BJ (cell line): ENCODE measurements at regions not wholly inside any gene's neighbourhood (a gene's known extent, or its start where the extent isn't known, plus 50 kb on each side); places are given as distances from the start of the nearest gene placed in this dataset.

Source experiments
- CTCF ChIA-PET: fragments of 350-600 bp; formaldehyde crosslinking; extraction: SDS; loops from one replicate; lab custom pipeline; 2021; ENCODE audit warnings: antibody characterized with exemption, inconsistent platforms; lab: Yijun Ruan, JAX
- POLR2A ChIA-PET: fragments of 300-600 bp; sonication (Branson Sonifier 250); formaldehyde crosslinking; extraction: SDS; loops from one replicate; lab custom pipeline; 2021; ENCODE audit warnings: antibody characterized with exemption; lab: Charles Lee
- DNase-seq: peaks from one replicate; pipeline ENCODE4 v3.0.0-alpha.2; 2011; ENCODE audit warnings: low read depth
- H3K27me3 ChIP-seq: 2 replicates; pipeline ENCODE4 v1.6.0; 2011; ENCODE audit warnings: low read length; ENCODE audit not compliant: control insufficient read depth, insufficient read depth
- H3K36me3 ChIP-seq: 2 replicates; pipeline ENCODE4 v1.5.1; 2011; ENCODE audit warnings: low read length; ENCODE audit not compliant: control insufficient read depth, insufficient read depth
- H3K4me3 ChIP-seq: 2 replicates; pipeline ENCODE4 v1.5.1; 2011; ENCODE audit warnings: low read depth, mild to moderate bottlenecking, control low read depth, low read length
- TF ChIP-seq, protein P1 (sequence below): IDR thresholded peaks from 2 replicates; pipeline ENCODE4 v1.5.1; 2011; ENCODE audit warnings: low read depth, mild to moderate bottlenecking, control low read depth, inconsistent platforms, low read length, moderate library complexity; ENCODE audit not compliant: insufficient read depth

- Histone ChIP-seq H3K36me3 (no peaks in the 10 kb centered on the region), H3K4me3 (no peak overlapping the region), H3K27me3 (no peaks in the 10 kb centered on the region; the same call in 1 of the 2 replicates)
- ChIA-PET POLR2A (no interaction called here), CTCF (no interaction called here)
- TF ChIP-seq, protein P1, sequence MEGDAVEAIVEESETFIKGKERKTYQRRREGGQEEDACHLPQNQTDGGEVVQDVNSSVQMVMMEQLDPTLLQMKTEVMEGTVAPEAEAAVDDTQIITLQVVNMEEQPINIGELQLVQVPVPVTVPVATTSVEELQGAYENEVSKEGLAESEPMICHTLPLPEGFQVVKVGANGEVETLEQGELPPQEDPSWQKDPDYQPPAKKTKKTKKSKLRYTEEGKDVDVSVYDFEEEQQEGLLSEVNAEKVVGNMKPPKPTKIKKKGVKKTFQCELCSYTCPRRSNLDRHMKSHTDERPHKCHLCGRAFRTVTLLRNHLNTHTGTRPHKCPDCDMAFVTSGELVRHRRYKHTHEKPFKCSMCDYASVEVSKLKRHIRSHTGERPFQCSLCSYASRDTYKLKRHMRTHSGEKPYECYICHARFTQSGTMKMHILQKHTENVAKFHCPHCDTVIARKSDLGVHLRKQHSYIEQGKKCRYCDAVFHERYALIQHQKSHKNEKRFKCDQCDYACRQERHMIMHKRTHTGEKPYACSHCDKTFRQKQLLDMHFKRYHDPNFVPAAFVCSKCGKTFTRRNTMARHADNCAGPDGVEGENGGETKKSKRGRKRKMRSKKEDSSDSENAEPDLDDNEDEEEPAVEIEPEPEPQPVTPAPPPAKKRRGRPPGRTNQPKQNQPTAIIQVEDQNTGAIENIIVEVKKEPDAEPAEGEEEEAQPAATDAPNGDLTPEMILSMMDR, result no peak
- no peak for DNase-seq
Measured at GRCh38 chr3:135456108-135456790, 509.3 kb upstream of the PPP2R3A start.

DNA sequence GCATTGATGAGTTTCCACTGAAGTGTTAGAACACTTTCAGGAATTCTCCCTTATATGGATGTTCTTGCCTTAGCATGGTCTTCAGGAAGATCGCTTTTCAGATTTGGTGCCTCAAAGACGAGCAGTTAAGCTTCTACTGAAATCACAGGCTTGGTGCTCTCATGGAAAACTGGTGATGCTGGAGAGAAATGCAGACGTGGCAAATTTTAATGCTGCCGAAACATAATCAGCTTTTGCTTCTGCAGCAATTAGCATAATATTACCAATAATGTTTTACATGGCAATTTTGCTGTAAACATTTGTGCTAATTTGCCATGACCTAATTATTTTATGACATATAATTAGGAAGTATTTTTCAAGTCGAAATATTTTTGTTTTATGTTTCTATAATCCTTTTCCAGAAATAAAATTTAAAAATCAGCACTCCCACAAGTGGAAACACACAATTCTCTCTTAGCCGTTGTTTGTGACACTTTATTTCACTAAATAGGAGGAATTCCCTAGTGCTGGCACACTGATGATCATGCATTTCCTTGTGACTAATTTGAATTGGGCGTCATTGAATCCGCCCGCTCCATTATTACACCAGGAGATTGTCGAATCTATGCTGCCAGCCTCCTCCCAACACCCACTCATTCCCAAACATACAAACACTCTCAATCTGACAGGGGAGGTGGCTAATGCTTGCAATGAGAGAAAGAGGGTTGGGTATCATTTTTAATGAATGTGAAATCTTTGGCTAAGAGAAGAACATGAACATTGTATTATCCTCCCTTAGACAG lies 506.8 kb upstream of the PPP2R3A start:
- ChIA-PET CTCF (no interaction called here), POLR2A (no interaction called here)
- Histone ChIP-seq H3K27me3 (no peaks in the 10 kb centered on the region; the same call in 1 of the 2 replicates), H3K4me3 (no peak overlapping the region), H3K36me3 (no peaks in the 10 kb centered on the region)
- DNase-seq, result no peak
- TF ChIP-seq, protein P1, result no peak

GRCh38 chr3:135460273-135460672 lies 505.3 kb upstream of the PPP2R3A start:
- Histone ChIP-seq H3K36me3 (no peaks in the 10 kb centered on the region), H3K4me3 (no peak overlapping the region), H3K27me3 (no peaks in the 10 kb centered on the region; the same call in 1 of the 2 replicates)
- ChIA-PET CTCF (interaction anchor here (0.6 kb wide), 1 partner anchor 138 kb away, joined by 3 read pairs; no protein-coding TSS in a partner anchor), POLR2A (no interaction called here)
- no peak for DNase-seq
- TF ChIP-seq, protein P1, result no peak

DNA sequence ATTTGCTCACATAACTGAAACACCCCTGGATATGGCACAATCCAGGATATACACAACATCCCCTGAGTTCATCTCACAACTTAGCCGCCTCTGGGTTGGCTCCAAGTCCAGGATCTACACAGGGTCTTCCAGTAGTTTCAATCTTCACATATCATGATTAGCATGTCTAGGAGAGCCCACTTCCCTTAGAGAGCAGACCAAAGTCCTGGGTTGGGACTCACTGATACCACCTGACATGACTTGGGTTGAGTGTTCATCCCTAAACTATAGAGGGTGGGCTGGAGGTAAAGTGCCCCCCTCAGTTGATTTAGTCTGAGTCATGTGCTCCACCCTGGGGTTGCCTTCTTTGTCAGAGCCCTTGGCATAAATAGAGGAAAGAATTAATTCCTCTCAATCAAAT lies 493.6 kb upstream of the PPP2R3A start:
- no peaks in the 10 kb centered on the region for H3K27me3 ChIP-seq
- no peaks in the 10 kb centered on the region for H3K36me3 ChIP-seq
- H3K4me3 ChIP-seq, result no peak overlapping the region
- CTCF ChIA-PET, result no interaction called here
- TF ChIP-seq, protein P1, result no peak
- DNase-seq, result no peak
- POLR2A ChIA-PET, result no interaction called here

DNA sequence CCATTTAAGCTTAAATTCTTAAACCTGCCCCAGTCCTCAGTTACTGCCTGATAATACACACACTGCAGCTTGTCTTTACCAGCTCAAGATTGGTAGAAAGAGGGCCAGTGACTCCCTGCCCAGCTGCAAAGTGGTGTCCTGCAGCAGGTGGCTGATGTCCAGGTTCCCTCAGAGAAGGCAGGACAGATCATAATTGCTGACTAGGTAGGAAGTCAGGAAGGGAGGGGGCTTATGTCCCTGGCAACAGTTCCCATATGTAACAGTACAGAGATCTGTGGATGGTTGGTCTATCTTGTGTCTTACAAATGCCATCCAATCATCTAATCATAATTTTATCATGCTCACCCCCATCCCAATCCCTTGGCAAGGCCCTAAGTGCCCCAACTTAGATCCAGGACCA lies 492.1 kb upstream of the PPP2R3A start:
- ChIA-PET POLR2A (no interaction called here), CTCF (no interaction called here)
- Histone ChIP-seq H3K36me3 (no peaks in the 10 kb centered on the region), H3K27me3 (no peaks in the 10 kb centered on the region), H3K4me3 (no peak overlapping the region)
- no peak for DNase-seq
- TF ChIP-seq, protein P1, result no peak
